ENCODE measurements at regions not wholly inside any gene's neighbourhood (a gene's known extent, or its start where the extent isn't known, plus 50 kb on each side); places are given as distances from the start of the nearest gene placed in this dataset.

GRCh38 chr12:34206061-34206785 is 183.9 kb downstream of the ALG10 start:
- Histone ChIP-seq H3K4me3 (replicated peaks in 1 of 4; ENCODE audit: control extremely low read depth in 1 of 4, insufficient read depth in 1 of 4, low read depth in 3 of 4, low read length in 4 of 4) (no peak overlapping the region), H3K9ac (ENCODE audit: insufficient read depth, low read length) (no peak overlapping the region), H3K27ac (ENCODE audit: insufficient read depth, low read length) (no peak overlapping the region), H3K9me3 (ENCODE audit: control insufficient read depth, insufficient read depth, low read depth, low read length) (no peaks in the 10 kb centered on the region), H4K20me1 (ENCODE audit: control insufficient read depth, extremely low read depth, insufficient read depth, low read length) (no peaks in the 10 kb centered on the region), H3K36me3 (ENCODE audit: control insufficient read depth, insufficient read depth, low read length) (no peaks in the 10 kb centered on the region), H3K4me2 (ENCODE audit: extremely low read depth, insufficient read depth, low read length) (no peak overlapping the region), H3K79me2 (ENCODE audit: control insufficient read depth, insufficient read depth, low read length) (no peaks in the 10 kb centered on the region), H3K4me1 (ENCODE audit: control insufficient read depth, extremely low read depth, insufficient read depth, low read length) (no peaks in the 10 kb centered on the region), H3K27me3 (ENCODE audit: control insufficient read depth, insufficient read depth, low read length) (no peaks in the 10 kb centered on the region), H2AFZ (ENCODE audit: low read length) (no peak overlapping the region)
- no peak for DNase-seq (ENCODE audit: low read depth in 2 of 2)
- TF ChIP-seq CTCF (conservative IDR thresholded peaks at IDR 0.05 in 1 of 2, IDR thresholded peaks at IDR 0.05 in 1 of 2; ENCODE audit: low read depth in 1 of 2, low read length in 2 of 2): no peak
- no peak for TF ChIP-seq EZH2 (IDR thresholded peaks at IDR 0.05; ENCODE audit: low read length, missing control alignments)

GRCh38 chr12:34207858-34208257 is 185.6 kb downstream of the ALG10 start:
- no peak overlapping the region for H3K27ac ChIP-seq (ENCODE audit: insufficient read depth, low read length)
- H3K4me1 ChIP-seq (ENCODE audit: control insufficient read depth, extremely low read depth, insufficient read depth, low read length): no peaks in the 10 kb centered on the region
- no peaks in the 10 kb centered on the region for H3K9me3 ChIP-seq (ENCODE audit: control insufficient read depth, insufficient read depth, low read depth, low read length)
- H3K9ac ChIP-seq (ENCODE audit: insufficient read depth, low read length): no peak overlapping the region
- DNase-seq (ENCODE audit: low read depth in 2 of 2): no peak
- H3K36me3 ChIP-seq (ENCODE audit: control insufficient read depth, insufficient read depth, low read length): no peaks in the 10 kb centered on the region
- H3K4me2 ChIP-seq (ENCODE audit: extremely low read depth, insufficient read depth, low read length): no peak overlapping the region
- no peaks in the 10 kb centered on the region for H3K79me2 ChIP-seq (ENCODE audit: control insufficient read depth, insufficient read depth, low read length)
- no peak overlapping the region for H3K4me3 ChIP-seq (replicated peaks in 1 of 4; ENCODE audit: control extremely low read depth in 1 of 4, insufficient read depth in 1 of 4, low read depth in 3 of 4, low read length in 4 of 4)
- no peak overlapping the region for H2AFZ ChIP-seq (ENCODE audit: low read length)
- no peaks in the 10 kb centered on the region for H4K20me1 ChIP-seq (ENCODE audit: control insufficient read depth, extremely low read depth, insufficient read depth, low read length)
- TF ChIP-seq EZH2 (IDR thresholded peaks at IDR 0.05; ENCODE audit: low read length, missing control alignments) (no peak), CTCF (conservative IDR thresholded peaks at IDR 0.05 in 1 of 2, IDR thresholded peaks at IDR 0.05 in 1 of 2; ENCODE audit: low read depth in 1 of 2, low read length in 2 of 2) (no peak)
- H3K27me3 ChIP-seq (ENCODE audit: control insufficient read depth, insufficient read depth, low read length): no peaks in the 10 kb centered on the region

DNA sequence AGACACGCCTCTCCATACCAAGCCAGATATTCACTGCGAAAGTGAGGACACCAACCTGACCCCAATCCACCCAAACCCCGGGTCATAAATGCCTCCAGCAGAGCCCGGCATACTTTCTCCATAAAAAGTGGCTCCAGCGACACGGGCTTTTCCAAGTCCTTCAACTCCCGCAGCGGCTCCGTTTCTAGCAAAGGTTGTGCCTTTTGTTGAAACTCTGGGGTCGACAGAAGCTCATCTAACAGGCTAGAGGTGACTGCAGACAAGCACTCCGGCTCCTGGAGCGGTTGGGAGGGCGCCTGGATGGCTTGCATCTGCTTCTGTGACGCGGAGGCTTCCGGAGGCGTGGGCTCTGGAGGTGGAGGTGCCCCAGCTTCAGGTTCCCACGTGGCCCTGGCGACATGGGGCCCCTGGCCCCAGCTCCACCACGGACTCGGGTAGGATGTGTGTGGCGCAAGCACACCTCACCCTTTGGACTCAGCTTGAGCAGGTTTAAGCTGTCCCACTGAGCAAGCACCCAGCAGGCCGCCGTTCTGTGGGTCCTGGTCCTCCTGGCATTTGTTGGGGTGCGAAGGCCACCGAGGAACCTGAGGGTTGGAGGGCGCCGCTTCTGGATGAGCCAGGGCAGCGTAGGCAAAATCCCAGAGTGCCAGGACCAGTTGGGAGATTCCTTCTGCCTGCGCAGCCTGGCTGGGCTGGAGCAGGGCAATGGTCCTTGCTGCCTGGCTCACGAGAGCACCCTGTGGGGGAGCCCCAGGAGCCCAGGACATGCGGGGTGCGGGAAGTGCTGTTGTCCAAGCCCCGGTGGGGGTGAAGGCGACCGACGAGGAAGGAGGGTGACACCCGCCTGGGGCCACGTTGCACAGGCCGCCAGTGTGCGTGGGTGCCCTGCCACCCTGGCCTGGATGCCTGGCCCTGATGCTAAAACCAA is 186.3 kb downstream of the ALG10 start:
- no peaks in the 10 kb centered on the region for H3K36me3 ChIP-seq (ENCODE audit: control insufficient read depth, insufficient read depth, low read length)
- no peaks in the 10 kb centered on the region for H3K9me3 ChIP-seq (ENCODE audit: control insufficient read depth, insufficient read depth, low read depth, low read length)
- no peaks in the 10 kb centered on the region for H3K79me2 ChIP-seq (ENCODE audit: control insufficient read depth, insufficient read depth, low read length)
- H3K4me3 ChIP-seq (replicated peaks in 1 of 4; ENCODE audit: control extremely low read depth in 1 of 4, insufficient read depth in 1 of 4, low read depth in 3 of 4, low read length in 4 of 4): no peak overlapping the region
- TF ChIP-seq CTCF (conservative IDR thresholded peaks at IDR 0.05 in 1 of 2, IDR thresholded peaks at IDR 0.05 in 1 of 2; ENCODE audit: low read depth in 1 of 2, low read length in 2 of 2): no peak
- no peak for TF ChIP-seq EZH2 (IDR thresholded peaks at IDR 0.05; ENCODE audit: low read length, missing control alignments)
- H3K4me1 ChIP-seq (ENCODE audit: control insufficient read depth, extremely low read depth, insufficient read depth, low read length): no peaks in the 10 kb centered on the region
- H3K27ac ChIP-seq (ENCODE audit: insufficient read depth, low read length): no peak overlapping the region
- H3K9ac ChIP-seq (ENCODE audit: insufficient read depth, low read length): no peak overlapping the region
- H3K27me3 ChIP-seq (ENCODE audit: control insufficient read depth, insufficient read depth, low read length): no peaks in the 10 kb centered on the region
- H4K20me1 ChIP-seq (ENCODE audit: control insufficient read depth, extremely low read depth, insufficient read depth, low read length): no peaks in the 10 kb centered on the region
- no peak for DNase-seq (ENCODE audit: low read depth in 2 of 2)
- H3K4me2 ChIP-seq (ENCODE audit: extremely low read depth, insufficient read depth, low read length): no peak overlapping the region
- no peak overlapping the region for H2AFZ ChIP-seq (ENCODE audit: low read length)

Measured in fibroblast of lung (primary cell).